ENCODE measurements at regions not wholly inside any gene's neighbourhood (a gene's known extent, or its start where the extent isn't known, plus 50 kb on each side); places are given as distances from the start of the nearest gene placed in this dataset.
"Not testable (repeated sequence)": the region's sequence is repeated elsewhere in the genome, so short reads cannot be mapped to it uniquely, and the experiment has no call there.

DNA sequence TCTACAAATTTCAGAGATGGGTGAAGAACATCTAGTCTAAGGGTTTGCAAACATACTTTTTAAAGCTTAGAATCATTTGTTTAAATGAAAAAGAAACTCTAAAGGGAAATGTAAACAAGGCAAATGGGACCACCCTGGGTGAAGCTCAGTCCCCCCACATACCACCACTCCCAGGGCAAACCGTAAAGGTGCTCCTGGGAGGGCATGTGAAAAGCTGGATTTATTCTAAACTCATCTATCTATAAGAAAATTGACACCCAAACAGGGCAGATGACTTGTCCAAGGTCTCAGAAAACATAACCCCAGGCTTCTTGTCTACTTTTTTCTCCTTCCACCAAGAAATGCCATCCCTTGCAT, 223.3 kb upstream of the PRKCQ start:
- no peak for ATAC-seq (ENCODE audit: poor library complexity)
- intact Hi-C loops (cut with DNase I) = no loop called here
- DNase-seq = no peak

DNA sequence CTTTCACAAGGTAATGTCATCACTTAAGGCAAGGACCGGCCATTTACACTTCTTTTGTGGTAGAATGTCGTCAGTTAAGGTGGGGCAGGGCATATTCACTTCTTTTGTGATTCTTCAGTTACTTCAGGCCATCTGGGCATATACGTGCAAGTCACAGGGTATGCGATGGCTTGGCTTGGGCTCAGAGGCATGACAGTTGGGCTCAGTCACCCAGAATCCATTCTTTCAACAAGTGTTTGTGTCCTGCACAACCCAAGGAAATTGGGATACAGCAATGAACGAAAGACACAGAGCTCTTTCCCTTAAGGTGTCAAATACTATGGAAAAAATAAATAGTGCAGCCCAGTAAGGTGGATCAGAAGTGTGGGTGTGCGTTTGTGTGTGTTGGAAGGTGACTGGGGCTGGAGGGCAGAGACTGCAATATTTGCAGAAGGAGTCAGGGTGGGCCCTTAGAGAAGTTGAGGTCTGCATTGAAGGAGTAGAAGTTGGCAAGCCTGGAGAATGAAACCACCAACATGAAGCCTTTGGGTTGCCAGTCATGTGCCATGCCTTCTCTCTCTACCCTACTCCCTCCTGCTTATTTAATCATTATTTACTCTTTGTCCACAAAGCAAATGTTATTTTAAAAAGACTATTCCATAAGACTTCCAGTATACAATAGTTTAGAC, 222.8 kb upstream of the PRKCQ start:
- intact Hi-C loops (cut with DNase I) = no loop called here
- DNase-seq = no peak
- ATAC-seq (ENCODE audit: poor library complexity) = no peak

DNA sequence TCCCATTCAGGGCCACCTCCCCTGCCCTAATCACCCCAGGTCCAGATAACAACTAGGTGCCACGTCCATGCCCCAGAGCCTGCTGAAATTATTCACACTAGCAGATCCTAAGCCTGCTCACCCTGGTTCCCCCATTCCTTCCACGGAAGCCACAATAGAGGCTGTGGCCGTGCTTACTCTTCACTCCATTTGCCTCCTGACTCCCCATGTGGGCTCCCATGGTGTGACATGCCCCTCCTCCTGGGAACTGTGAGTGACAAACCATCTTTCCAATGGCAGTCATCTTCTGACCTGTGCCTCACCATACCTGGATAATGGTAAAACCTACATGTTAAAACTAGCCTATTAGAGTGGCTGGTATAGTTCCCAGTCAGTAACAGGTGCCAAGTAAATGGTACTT, 216.2 kb upstream of the PRKCQ start:
- no peak for DNase-seq
- intact Hi-C loops (cut with DNase I) = no loop called here
- no peak for ATAC-seq (ENCODE audit: poor library complexity)

DNA sequence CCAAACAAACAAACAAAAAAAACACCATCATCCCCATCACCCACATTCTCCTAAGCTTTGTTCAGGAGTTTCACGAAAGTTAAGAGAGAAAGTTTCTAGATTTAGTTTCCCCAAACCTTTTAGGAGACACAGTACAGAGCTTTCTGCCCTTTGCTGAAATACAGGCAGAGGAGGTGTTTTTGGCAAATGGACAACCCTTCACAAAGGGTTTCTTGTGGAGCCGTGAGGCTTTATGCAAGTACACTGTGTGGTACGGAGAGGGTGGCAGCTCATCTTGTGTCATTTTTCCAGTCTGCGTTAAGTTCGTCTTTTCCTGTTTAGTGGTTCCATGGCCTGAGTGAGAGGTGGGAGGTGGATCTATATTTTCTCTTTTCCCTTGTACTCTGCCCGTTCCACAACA, 215.5 kb upstream of the PRKCQ start:
- ATAC-seq (ENCODE audit: poor library complexity) (no peak), DNase-seq (no peak)

DNA sequence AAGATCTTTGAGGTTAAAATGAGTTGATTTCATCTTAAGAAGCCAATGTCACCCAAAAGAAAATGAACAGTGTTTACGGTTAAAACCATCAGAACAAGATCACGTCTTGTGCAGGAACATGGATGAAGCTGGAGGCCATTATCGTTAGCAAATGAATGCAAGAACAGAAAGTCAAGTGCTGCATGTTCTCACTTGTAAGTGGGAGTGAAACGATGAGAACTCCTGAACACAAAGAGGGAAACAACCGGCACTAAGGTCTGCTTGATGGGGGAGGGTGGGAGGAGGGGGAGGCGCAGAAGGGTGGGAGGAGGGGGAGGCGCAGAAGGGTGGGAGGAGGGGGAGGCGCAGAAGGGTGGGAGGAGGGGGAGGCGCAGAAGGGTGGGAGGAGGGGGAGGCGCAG, 214.8 kb upstream of the PRKCQ start:
- intact Hi-C loops (cut with DNase I) = not testable (repeated sequence)

More for the DNA sequence above, 215.5 kb upstream of the PRKCQ start:
- intact Hi-C loops (cut with DNase I) = no loop called here

DNA sequence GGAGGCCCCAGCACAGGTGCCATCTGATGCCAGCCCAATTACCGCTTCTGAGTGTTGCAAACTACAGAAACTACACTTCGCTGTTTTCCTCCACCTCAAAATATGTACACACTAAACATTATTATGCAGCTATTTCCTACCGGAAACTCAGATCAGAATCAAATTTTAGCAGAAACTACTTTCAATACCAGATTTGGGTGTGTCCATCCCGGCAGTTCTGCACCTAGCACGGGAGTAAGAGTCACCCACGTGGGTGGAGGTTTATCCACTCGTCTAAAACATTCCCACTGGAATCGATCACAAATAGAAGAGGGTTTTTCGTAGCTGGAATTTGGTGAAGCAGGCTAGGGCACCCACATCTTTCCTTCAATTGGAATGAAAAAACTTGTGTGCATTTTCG, 214.4 kb upstream of the PRKCQ start:
- ATAC-seq (ENCODE audit: poor library complexity) = no peak
- no peak for DNase-seq
- intact Hi-C loops (cut with DNase I) = no loop called here

More for the DNA sequence above, 214.8 kb upstream of the PRKCQ start:
- not testable (repeated sequence) for DNase-seq; ATAC-seq (ENCODE audit: poor library complexity)

DNA sequence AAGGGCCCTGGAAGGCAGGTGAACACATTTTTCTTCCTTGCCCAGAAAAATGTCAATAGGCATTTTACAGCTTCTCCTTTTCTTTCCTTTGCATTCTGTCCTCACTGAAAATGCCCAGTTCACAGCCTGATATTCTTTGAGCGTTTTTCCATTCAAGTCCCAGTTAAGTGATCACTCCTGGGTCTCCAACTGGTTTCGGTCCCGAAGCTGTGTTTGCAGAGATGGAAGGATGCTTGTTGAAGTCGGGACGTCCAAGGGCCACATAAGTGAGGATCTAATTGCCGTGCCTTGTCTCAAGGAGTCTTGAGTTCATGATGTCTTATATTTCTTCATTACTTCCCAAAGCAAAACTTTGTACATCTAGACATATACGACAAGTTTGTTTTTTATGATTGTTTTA, 208.7 kb upstream of the PRKCQ start:
- DNase-seq = no peak
- intact Hi-C loops (cut with DNase I) = no loop called here
- ATAC-seq (ENCODE audit: poor library complexity) = no peak

DNA sequence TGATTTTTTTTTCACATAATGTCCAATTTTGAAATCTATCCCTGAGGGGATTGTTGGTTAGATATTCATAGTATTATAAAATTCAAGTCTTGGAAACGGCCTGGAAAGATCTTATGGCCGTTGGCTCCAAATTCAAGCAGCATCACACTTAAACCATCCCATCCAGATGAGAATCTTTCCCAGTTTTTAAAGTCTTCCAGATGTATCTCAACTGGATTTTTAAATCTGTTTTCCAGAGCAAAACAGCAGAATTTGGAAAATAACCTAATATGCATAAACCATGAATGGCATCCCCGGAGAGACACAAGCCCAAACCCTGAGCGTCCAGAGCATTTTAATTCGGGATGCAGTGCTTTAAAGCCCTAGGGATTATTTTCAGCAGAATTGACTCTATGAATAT, 208.2 kb upstream of the PRKCQ start:
- ATAC-seq (ENCODE audit: poor library complexity) = no peak
- DNase-seq = no peak
- intact Hi-C loops (cut with DNase I) = no loop called here

DNA sequence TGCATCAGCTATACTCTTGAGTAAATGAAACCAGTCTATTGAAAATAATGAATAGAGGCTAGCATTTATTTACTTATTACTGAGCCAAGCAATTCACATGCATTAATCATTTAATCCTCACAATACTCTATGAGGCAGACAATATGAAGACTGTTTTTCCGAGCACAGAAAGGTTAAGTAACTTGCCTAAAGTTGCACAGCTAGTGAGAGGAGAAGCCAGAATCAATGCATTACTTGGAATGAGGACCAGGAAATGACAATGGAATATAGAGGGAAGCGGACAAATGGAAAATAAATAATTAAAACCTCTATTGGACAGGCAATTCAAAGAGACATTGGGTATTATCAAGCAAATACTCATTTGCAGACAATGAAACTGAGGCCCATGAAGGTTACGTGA, 207.6 kb upstream of the PRKCQ start:
- ATAC-seq (ENCODE audit: poor library complexity) (no peak), DNase-seq (no peak)
- intact Hi-C loops (cut with DNase I) = no loop called here

DNA sequence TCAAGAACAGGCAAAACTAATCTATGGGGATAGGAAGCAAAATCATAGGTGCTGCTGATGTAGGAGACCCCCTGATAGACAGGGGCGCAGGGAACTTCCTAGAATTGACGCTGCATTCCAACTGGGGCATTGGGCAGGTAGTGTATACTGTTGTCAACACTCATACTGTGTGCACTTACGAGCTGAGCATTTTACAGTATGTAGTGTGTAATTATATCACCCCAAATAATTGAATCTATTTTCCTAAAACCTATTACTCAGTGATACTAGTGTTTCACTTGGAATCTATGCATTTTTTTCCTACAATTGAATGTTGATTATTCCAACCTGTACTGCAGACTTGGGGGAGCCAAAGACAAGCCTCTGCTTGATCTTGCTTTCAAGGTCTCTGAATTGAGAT, 207.0 kb upstream of the PRKCQ start:
- DNase-seq (no peak), ATAC-seq (ENCODE audit: poor library complexity) (no peak)
- intact Hi-C loops (cut with DNase I) = no loop called here

DNA sequence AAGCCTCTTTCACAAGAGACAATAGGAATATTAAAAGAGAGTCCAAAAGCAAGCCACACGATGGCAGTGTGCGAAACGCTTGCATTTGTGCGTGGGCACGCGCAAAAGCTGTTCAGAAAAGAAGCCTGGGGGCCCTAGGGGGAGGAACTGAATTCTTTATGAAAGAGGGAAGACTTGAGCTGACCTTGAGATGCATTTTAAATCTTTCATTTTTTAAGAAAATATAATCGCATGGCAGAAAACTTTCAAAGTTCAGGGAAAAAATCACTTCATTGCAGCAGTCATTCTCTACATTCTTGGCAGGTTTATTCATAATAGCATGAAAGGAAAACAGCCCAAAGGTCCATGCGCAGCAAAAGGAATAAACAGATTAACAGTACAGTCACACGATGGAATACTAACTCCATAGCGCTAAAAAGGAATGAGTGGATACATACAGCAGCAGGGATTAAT, 206.5 kb upstream of the PRKCQ start:
- no peak for DNase-seq
- intact Hi-C loops (cut with DNase I) = no loop called here
- ATAC-seq (ENCODE audit: poor library complexity) = peak; percentile 51

DNA sequence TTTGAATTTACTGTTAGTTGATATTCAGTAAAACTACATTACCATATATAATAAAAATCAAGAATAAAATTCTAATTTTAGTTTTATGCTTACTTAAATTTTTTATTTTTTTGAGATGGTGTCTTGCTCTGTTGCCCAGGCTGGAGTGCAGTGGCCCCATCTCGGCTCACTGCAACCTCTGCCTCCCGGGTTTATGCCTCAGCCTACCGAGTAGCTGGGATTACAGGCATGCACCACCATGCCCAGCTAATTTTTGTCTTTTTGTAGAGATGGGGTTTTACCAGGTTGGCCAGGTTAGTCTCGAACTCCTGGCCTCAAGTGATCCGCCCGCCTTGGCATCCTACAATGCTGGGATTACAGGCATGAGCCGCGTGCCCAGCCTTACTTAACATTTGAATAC, 204.4 kb upstream of the PRKCQ start:
- DNase-seq; intact Hi-C loops (cut with DNase I); ATAC-seq (ENCODE audit: poor library complexity): not testable (repeated sequence)

DNA sequence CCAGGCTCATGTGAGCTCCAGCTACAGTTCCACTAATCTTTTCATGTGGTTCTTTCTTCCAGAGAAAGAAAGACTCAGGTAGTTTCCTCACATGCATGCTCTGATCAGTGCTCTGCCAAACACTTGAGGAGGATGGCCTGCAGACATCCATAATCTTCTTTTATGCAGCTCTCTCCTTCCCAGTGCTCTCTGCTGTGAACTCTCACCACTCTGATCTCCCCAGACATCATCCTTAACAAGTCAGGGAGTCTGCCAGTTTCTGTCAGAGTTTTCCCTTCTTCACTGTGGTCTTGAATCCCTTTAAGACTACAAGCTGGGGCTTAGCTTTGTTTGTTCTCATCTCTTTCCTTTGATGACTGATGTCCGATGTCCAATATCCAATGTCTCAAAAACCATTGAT, 203.4 kb upstream of the PRKCQ start:
- no peak for DNase-seq
- intact Hi-C loops (cut with DNase I) = no loop called here
- no peak for ATAC-seq (ENCODE audit: poor library complexity)

DNA sequence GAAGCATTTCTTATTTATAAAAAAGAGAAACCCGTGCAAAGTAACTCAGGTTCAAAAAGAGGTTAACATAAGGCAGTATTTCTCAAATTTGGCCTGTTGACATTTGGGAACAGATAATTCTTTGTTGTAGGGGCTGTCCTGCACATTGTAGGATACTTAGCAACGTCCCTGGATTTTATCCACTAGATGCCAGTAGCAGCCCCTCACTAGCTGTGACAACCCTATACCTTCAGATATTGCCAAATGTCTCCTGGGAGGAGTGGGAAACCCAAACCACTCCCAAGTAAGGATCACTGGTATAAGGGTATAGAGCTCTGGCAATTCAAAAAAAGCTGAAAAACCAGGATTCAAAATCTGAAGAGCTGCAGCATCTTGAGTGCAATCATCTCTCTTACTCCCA, 202.3 kb upstream of the PRKCQ start:
- DNase-seq (no peak), ATAC-seq (ENCODE audit: poor library complexity) (no peak)
- intact Hi-C loops (cut with DNase I) = no loop called here

DNA sequence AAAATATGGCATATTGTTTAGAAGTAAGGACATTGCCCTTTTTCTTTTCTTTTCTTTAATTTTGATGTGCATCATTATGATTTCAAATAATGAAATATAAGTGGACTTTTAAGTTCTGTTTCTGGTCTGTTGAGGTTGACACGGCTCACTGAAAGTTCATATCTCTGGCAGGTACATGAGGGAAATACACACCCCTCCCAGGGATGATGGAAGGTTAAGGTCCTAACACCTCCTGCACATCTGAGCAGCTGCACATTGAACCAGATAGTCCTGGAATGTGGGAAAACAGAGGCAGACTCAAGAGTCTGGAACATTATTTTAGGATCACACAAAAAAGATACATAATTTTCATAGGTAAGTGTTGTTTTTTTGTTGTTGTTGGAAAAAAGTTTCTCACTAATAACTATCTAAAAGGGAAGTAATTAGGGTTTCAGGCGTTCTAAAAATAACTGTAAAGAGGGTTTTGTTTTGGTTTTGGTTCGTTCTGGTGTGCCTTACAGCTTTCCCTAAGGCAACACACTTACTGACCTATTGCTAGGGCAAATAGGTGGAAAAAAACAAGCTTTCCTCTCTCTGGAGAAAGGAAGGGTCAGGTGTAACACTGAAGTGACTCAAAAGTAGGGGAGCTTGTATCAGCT, 201.2 kb upstream of the PRKCQ start:
- ATAC-seq (ENCODE audit: poor library complexity) (no peak), DNase-seq (no peak)
- intact Hi-C loops (cut with DNase I) = no loop called here

DNA sequence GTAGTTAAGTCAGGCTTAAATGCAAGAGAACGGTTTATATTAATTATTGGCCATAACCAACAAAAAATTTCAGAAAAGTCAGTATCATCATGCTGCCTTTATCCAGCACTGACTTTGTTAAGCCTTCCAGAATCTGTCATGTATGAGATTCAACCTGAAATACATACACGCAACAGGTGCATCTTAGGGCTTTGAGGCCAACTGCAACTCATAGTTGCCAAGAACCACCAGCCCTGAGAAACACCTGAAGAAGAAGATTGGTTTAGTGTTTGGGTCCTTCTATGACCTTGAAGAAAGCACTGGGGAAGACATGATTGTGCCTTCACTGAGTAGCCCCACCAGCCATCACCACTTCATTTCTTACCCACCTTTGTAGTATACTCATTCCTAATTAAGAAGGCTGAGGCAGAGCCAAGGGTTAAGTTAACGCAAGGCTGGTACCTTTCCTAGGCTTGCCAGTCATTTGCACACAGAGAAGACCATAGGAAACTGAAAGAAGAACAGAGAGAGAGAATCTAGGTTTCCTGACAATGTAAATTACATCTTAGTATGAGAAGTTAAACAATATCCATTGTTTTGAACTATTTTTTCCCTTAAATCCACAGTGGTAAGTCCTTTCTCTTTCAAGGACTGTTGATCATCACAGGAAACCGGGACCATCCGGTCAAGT, 200.1 kb upstream of the PRKCQ start:
- DNase-seq = no peak
- intact Hi-C loops (cut with DNase I) = no loop called here
- ATAC-seq (ENCODE audit: poor library complexity) = no peak

DNA sequence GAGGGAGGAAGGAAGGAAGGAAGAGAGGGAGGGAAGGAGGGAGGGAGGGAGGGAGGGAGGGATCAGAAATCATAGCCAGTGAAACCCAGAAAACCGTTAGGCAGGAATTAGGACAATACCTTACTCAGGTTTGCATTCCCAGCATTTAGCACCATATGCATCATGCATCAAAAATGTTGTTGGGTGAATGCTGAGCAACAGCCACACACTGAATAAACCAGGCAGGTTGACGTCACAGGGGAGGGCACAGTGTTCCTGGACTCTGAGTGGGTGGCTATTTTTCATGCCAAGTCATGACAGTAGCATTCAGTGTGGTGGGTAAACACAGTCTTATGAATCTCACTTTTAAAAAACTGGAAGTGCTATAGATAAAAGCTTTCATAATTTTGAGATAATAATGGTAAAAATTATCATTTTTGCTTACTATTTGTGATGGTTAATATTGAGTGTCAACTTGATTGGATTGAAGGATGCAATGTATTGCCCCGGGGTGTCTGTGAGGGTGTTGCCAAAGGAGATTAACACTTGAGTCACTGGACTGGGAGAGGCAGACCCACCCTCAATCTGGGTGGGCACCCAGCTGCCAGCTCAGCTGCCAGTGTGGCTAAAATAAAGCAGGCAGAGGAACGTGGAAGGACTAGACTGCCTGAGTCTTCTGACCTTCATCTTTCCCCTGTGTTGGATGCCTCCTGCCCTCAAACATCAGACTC, 199.1 kb upstream of the PRKCQ start:
- ATAC-seq (ENCODE audit: poor library complexity) = no peak
- intact Hi-C loops (cut with DNase I) = no loop called here
- DNase-seq = no peak

DNA sequence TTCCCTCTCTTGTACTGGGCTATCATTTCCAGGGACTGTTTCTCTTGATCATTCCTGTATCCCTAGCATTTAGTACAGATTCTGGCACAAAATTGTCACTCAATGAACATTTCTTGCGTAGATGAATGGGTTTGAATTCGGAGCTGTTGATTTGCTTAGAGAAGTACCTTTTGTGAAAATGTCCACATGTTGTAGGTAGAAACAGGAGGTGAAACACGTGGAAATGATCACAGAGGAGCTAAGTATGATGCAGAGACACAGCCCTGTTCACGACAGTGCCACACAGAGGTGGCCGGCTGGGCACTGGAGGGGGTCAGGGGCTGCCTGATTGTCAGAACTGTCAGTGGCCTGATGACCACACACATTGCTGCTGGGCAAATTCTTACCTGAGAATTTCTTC, 196.1 kb upstream of the PRKCQ start:
- ATAC-seq (ENCODE audit: poor library complexity) (no peak), DNase-seq (no peak)
- intact Hi-C loops (cut with DNase I) = no loop called here

DNA sequence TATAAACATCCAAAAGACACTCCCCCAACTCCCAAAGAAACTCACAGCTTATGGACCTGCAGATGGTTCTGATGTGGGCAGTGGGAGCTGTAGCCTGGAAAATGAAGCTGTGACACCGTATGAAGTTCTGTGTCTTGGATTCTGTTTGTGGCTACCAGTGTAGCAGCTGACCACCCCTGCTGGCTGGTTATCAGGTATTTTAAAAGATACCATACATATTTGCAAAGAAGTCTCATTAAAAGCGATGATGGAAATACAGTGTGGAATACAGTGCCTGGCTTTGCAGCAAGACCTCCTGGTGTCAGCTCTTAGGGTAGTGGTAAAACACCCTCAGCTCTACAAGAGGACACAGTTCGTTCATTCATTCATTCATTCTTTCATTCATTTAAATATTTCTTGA, 194.3 kb upstream of the PRKCQ start:
- DNase-seq (no peak), ATAC-seq (ENCODE audit: poor library complexity) (no peak)

DNA sequence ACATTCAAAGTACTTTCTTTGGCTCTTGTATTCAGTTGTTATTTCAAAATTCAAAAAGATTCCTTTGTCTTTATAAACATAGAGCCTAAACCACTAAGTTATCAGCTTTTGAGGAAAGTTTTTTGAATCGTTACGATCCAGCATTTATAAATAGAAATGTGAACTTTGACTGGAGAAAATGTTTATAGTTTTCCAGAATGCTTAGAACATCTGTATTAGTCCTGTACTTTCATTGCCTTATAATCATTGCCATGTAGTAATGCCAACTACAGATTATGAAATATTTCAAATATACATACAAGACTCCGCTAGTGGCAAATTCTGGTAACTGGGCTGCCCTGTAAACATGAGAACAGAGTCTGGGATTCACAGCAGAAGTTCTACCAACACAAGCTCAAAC, 191.3 kb upstream of the PRKCQ start:
- no peak for ATAC-seq (ENCODE audit: poor library complexity)
- DNase-seq = no peak
- intact Hi-C loops (cut with DNase I) = no loop called here

More for the DNA sequence above, 194.3 kb upstream of the PRKCQ start:
- intact Hi-C loops (cut with DNase I) = no loop called here

Data from Right ventricle myocardium superior (tissue), 1 donor.